ENCODE measurements at regions not wholly inside any gene's neighbourhood (a gene's known extent, or its start where the extent isn't known, plus 50 kb on each side); places are given as distances from the start of the nearest gene placed in this dataset.

DNA sequence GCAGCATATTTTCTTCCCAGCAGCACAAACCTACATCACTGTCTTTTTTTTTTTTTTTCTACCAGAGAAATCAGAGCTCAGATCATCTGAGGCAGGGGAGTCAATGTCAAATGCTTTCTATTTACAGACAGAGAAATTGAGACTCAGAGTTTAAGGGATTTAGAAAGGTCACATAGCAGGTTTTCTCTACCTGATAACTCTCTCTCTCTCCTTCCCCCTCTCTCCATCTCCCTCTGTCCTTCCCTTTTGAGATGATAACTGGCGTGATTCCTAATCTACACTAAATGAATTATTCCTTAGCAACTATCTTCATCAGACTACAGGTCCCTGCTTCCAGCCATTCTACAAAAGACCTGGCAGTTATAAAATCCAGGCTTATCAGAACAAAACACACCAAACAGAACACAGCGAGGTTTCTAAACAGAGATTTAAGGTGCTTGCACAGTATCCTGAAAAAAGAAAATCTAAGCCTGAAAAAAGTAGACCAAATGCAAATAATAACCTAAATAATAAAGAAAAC, 161.6 kb upstream of the PKDCC start:
- Histone ChIP-seq H3K36me3 (ENCODE audit: control insufficient read depth in 2 of 3, insufficient read depth in 3 of 3, low read length in 3 of 3) (no peaks in the 10 kb centered on the region), H3K4me3 (ENCODE audit: low read length) (no peak overlapping the region), H3K4me1 (ENCODE audit: control insufficient read depth in 2 of 2, insufficient read depth in 2 of 2, low read length in 2 of 2) (no peaks in the 10 kb centered on the region), H3K27me3 (ENCODE audit: control insufficient read depth in 2 of 2, insufficient read depth in 2 of 2, low read length in 2 of 2) (no peaks in the 10 kb centered on the region), H3K27ac (ENCODE audit: low read depth, low read length) (no peak overlapping the region), H3K9me3 (ENCODE audit: control insufficient read depth in 2 of 3, low read length in 3 of 3) (no peaks in the 10 kb centered on the region)
- peaks cover 14 to 33% (median 16%) of the 10 kb centered on the region in 5 donors for H3K27me3 Mint-ChIP-seq
- H3K4me1 Mint-ChIP-seq = no peaks in the 10 kb centered on the region
- no peaks in the 10 kb centered on the region for H3K36me3 Mint-ChIP-seq
- no peak for ATAC-seq
- no peak for DNase-seq
- intact Hi-C loops (cut with micrococcal nuclease) = no loop called here
- H3K27ac Mint-ChIP-seq = no peak overlapping the region
- H3K4me3 Mint-ChIP-seq = no peak overlapping the region
- POLR2A ChIA-PET = no interaction called here
- CTCF ChIA-PET = interaction anchor here (0.6 kb wide), 1 partner anchor 182 kb away, joined by 8 read pairs; no protein-coding TSS in a partner anchor
- no peaks in the 10 kb centered on the region for H3K9me3 Mint-ChIP-seq

DNA sequence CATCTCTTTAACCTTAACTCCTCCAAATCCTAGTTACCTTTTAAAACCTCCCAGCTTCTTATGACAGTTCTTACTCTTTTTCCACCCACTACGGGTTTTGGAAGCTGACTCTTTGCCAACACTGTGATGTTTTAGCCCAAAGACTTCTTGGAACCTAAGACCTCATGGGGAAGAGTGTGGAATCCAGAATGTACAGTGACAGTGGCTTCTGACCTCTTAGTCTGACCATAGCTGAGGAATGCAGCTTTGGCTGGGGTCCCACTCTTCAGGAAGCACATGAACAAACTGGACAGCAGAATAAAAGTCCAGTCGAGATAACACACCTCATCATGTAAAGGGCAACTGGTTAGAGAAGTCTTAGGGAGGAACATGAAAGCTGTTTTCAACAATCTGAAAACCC, 161.1 kb upstream of the PKDCC start:
- Histone ChIP-seq H3K4me1 (ENCODE audit: control insufficient read depth in 2 of 2, insufficient read depth in 2 of 2, low read length in 2 of 2) (no peaks in the 10 kb centered on the region), H3K27me3 (ENCODE audit: control insufficient read depth in 2 of 2, insufficient read depth in 2 of 2, low read length in 2 of 2) (no peaks in the 10 kb centered on the region), H3K36me3 (ENCODE audit: control insufficient read depth in 2 of 3, insufficient read depth in 3 of 3, low read length in 3 of 3) (no peaks in the 10 kb centered on the region), H3K4me3 (ENCODE audit: low read length) (no peak overlapping the region), H3K27ac (ENCODE audit: low read depth, low read length) (no peak overlapping the region), H3K9me3 (ENCODE audit: control insufficient read depth in 2 of 3, low read length in 3 of 3) (no peaks in the 10 kb centered on the region)
- ATAC-seq (no peak), DNase-seq (no peak)
- no peak overlapping the region for H3K27ac Mint-ChIP-seq
- H3K9me3 Mint-ChIP-seq = no peaks in the 10 kb centered on the region
- intact Hi-C loops (cut with micrococcal nuclease) = no loop called here
- POLR2A ChIA-PET = no interaction called here
- peaks cover 11 to 35% (median 16%) of the 10 kb centered on the region in 5 donors for H3K27me3 Mint-ChIP-seq
- H3K4me1 Mint-ChIP-seq = no peaks in the 10 kb centered on the region
- CTCF ChIA-PET = no interaction called here
- no peaks in the 10 kb centered on the region for H3K36me3 Mint-ChIP-seq
- H3K4me3 Mint-ChIP-seq = no peak overlapping the region

DNA sequence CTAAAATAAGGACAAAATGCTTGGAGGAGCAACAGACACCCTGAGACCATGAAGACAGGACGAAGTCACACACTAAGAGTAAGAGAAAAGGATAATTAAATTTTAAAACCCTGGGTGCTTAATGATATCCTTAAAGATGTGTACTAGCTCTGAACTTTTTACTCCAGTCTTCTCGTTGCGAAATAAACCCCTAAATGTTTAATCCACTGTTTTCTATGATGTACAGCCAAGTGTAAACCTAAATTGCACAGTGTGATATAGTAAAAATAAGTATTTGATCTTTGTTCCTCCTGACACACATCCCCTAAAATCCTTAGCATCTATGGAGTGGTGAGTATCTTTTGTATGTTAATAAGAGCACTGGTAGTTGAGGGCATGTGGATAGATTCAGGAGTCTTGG, 157.5 kb upstream of the PKDCC start:
- Histone ChIP-seq H3K36me3 (ENCODE audit: control insufficient read depth in 2 of 3, insufficient read depth in 3 of 3, low read length in 3 of 3) (no peaks in the 10 kb centered on the region), H3K9me3 (ENCODE audit: control insufficient read depth in 2 of 3, low read length in 3 of 3) (no peaks in the 10 kb centered on the region), H3K27me3 (ENCODE audit: control insufficient read depth in 2 of 2, insufficient read depth in 2 of 2, low read length in 2 of 2) (no peaks in the 10 kb centered on the region), H3K4me3 (ENCODE audit: low read length) (no peak overlapping the region), H3K27ac (ENCODE audit: low read depth, low read length) (no peak overlapping the region), H3K4me1 (ENCODE audit: control insufficient read depth in 2 of 2, insufficient read depth in 2 of 2, low read length in 2 of 2) (peaks cover 0 to 5% of the 10 kb centered on the region in 2 donors)
- ATAC-seq (no peak), DNase-seq (no peak)
- POLR2A ChIA-PET = no interaction called here
- no peaks in the 10 kb centered on the region for H3K36me3 Mint-ChIP-seq
- CTCF ChIA-PET = no interaction called here
- H3K4me3 Mint-ChIP-seq = no peak overlapping the region
- no peak overlapping the region for H3K27ac Mint-ChIP-seq
- intact Hi-C loops (cut with micrococcal nuclease) = no loop called here
- no peaks in the 10 kb centered on the region for H3K4me1 Mint-ChIP-seq
- H3K9me3 Mint-ChIP-seq = no peaks in the 10 kb centered on the region
- H3K27me3 Mint-ChIP-seq = peaks cover 8 to 35% (median 21%) of the 10 kb centered on the region in 5 donors

DNA sequence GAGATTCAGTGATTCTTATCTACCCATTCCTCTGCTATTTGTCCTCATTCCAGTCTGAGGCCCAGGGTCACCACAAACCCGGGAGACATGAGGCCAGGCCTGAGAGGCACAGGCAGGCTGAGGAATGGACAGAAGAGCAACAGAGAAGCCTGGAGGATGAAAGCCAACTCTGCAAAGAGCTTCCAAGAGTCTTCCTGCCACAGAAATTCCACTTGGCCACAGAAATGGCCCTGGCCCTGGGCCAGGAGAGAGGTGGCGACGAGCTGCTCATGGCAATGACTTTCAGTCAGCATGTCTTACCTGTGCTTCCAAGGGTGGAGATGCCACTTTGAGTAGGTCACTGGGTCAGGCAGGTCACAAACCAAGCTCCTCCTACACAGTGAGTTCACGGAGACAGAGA, 155.3 kb upstream of the PKDCC start:
- CTCF ChIA-PET = no interaction called here
- peaks cover 19 to 38% (median 25%) of the 10 kb centered on the region in 5 donors for H3K27me3 Mint-ChIP-seq
- H3K27ac Mint-ChIP-seq = no peak overlapping the region

DNA sequence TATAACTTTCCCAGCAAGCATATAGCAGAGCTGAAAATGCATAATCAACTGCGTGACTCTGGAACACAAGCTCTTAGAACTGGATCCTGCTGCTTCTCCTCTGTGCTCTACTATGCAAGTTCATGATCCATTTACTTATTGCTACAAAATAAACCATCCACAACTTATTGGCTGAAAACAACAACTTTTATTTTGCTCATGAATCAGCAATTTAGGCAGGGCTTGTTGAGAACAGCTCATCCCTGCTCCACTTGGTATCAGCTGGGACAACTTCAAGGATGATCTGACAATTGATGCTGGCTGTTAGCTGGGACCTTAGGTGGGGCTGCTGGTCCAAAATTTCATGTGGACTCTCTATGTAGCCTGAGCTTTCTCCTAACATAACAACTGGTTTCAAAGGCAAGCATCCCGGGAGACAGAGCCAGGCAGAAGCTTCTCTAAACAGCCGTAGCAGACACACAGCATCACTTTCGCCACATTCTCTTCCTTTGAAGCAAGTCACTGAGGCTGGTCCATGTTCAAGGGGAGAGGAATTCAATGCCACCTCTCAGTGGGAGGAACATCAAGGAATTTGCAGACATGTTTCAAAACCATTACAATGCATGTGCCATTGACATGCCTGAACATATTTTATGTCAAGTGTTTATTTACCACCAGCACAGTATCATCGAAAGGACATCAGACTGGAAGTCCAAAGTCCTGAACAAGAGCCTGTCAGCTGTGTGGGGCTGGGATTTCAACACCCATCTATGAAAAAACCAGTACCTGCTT, 153.1 kb upstream of the PKDCC start:
- Mint-ChIP-seq H3K9me3 (peaks cover 0 to 1% (median 0%) of the 10 kb centered on the region in 11 donors), H3K4me1 (peaks cover 0 to 13% (median 0%) of the 10 kb centered on the region in 7 donors), H3K27ac (no peak overlapping the region), H3K36me3 (no peaks in the 10 kb centered on the region), H3K4me3 (no peak overlapping the region), H3K27me3 (peaks cover 11 to 36% (median 17%) of the 10 kb centered on the region in 5 donors)
- ChIA-PET CTCF (interaction anchor here (1.2 kb wide), 1 partner anchor 22 kb away, joined by 3 read pairs; no protein-coding TSS in a partner anchor), POLR2A (no interaction called here)
- intact Hi-C loops (cut with micrococcal nuclease) = no loop called here
- Histone ChIP-seq H3K36me3 (ENCODE audit: control insufficient read depth in 2 of 3, insufficient read depth in 3 of 3, low read length in 3 of 3) (no peaks in the 10 kb centered on the region), H3K27ac (ENCODE audit: low read depth, low read length) (no peak overlapping the region), H3K4me3 (ENCODE audit: low read length) (no peak overlapping the region), H3K4me1 (ENCODE audit: control insufficient read depth in 2 of 2, insufficient read depth in 2 of 2, low read length in 2 of 2) (peaks cover 0 to 34% of the 10 kb centered on the region in 2 donors), H3K27me3 (ENCODE audit: control insufficient read depth in 2 of 2, insufficient read depth in 2 of 2, low read length in 2 of 2) (no peaks in the 10 kb centered on the region), H3K9me3 (ENCODE audit: control insufficient read depth in 2 of 3, low read length in 3 of 3) (no peaks in the 10 kb centered on the region)
- ATAC-seq (no peak), DNase-seq (no peak)

More for the DNA sequence above, 155.3 kb upstream of the PKDCC start:
- POLR2A ChIA-PET = no interaction called here
- Mint-ChIP-seq H3K36me3 (no peaks in the 10 kb centered on the region), H3K4me3 (no peak overlapping the region), H3K9me3 (no peaks in the 10 kb centered on the region), H3K4me1 (peaks cover 0 to 13% (median 0%) of the 10 kb centered on the region in 7 donors)
- no peak for DNase-seq
- H3K36me3 ChIP-seq (ENCODE audit: control insufficient read depth in 2 of 3, insufficient read depth in 3 of 3, low read length in 3 of 3) = no peaks in the 10 kb centered on the region
- intact Hi-C loops (cut with micrococcal nuclease) = no loop called here
- ATAC-seq = no peak
- H3K27me3 ChIP-seq (ENCODE audit: control insufficient read depth in 2 of 2, insufficient read depth in 2 of 2, low read length in 2 of 2) = no peaks in the 10 kb centered on the region
- peaks cover 0 to 24% of the 10 kb centered on the region in 2 donors for H3K4me1 ChIP-seq (ENCODE audit: control insufficient read depth in 2 of 2, insufficient read depth in 2 of 2, low read length in 2 of 2)
- H3K9me3 ChIP-seq (ENCODE audit: control insufficient read depth in 2 of 3, low read length in 3 of 3) = no peaks in the 10 kb centered on the region
- no peak overlapping the region for H3K4me3 ChIP-seq (ENCODE audit: low read length)
- no peak overlapping the region for H3K27ac ChIP-seq (ENCODE audit: low read depth, low read length)

DNA sequence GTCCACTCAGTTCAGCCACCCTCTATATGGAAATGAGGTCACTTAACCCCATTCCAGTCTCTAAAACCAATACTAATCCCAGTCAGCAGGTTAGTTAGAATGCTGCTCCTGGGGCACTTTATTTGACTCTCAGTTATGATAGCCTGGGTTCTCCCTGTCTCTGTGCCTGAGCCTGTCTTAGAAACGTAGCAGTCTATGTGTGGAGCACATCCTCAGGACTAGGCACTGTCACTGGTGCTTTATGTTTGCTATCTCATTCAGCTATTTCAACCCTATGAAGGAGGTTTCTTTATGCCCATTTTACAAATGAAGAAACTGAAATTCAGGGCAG, 152.5 kb upstream of the PKDCC start:
- Histone ChIP-seq H3K9me3 (ENCODE audit: control insufficient read depth in 2 of 3, low read length in 3 of 3) (no peaks in the 10 kb centered on the region), H3K4me1 (ENCODE audit: control insufficient read depth in 2 of 2, insufficient read depth in 2 of 2, low read length in 2 of 2) (peaks cover 0 to 34% of the 10 kb centered on the region in 2 donors), H3K36me3 (ENCODE audit: control insufficient read depth in 2 of 3, insufficient read depth in 3 of 3, low read length in 3 of 3) (no peaks in the 10 kb centered on the region), H3K4me3 (ENCODE audit: low read length) (no peak overlapping the region), H3K27ac (ENCODE audit: low read depth, low read length) (no peak overlapping the region), H3K27me3 (ENCODE audit: control insufficient read depth in 2 of 2, insufficient read depth in 2 of 2, low read length in 2 of 2) (no peaks in the 10 kb centered on the region)
- peaks cover 0 to 13% (median 0%) of the 10 kb centered on the region in 7 donors for H3K4me1 Mint-ChIP-seq
- H3K9me3 Mint-ChIP-seq = peaks cover 0 to 1% (median 0%) of the 10 kb centered on the region in 11 donors
- no peak for ATAC-seq
- ChIA-PET POLR2A (no interaction called here), CTCF (interaction anchor here (1.2 kb wide), 1 partner anchor 22 kb away, joined by 3 read pairs; no protein-coding TSS in a partner anchor)
- no peaks in the 10 kb centered on the region for H3K36me3 Mint-ChIP-seq
- intact Hi-C loops (cut with micrococcal nuclease) = no loop called here
- H3K4me3 Mint-ChIP-seq = no peak overlapping the region
- no peak for DNase-seq
- H3K27me3 Mint-ChIP-seq = peaks cover 11 to 34% (median 15%) of the 10 kb centered on the region in 5 donors
- H3K27ac Mint-ChIP-seq = no peak overlapping the region
